ENCODE measurements at regions not wholly inside any gene's neighbourhood (a gene's known extent, or its start where the extent isn't known, plus 50 kb on each side); places are given as distances from the start of the nearest gene placed in this dataset.

DNA sequence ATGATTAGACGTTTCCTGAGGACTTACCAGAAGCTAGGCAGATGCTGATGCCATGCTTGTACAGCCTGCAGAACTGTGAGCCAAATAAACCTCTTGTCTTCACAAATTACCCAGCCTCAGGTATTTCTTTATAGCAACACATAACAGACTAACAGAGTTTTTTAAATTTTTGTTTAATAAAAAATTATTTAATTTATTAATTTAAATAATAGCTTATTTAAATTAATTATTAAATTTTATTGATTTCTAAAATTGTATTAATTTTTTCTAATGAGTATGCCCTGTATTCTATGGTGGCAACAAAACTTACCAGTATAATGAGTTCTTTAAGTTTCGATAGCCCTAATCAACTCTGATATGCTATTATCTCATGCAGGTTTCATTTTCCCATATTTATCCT is 259.8 kb downstream of the IKZF2 start:
- TF ChIP-seq, protein P1, sequence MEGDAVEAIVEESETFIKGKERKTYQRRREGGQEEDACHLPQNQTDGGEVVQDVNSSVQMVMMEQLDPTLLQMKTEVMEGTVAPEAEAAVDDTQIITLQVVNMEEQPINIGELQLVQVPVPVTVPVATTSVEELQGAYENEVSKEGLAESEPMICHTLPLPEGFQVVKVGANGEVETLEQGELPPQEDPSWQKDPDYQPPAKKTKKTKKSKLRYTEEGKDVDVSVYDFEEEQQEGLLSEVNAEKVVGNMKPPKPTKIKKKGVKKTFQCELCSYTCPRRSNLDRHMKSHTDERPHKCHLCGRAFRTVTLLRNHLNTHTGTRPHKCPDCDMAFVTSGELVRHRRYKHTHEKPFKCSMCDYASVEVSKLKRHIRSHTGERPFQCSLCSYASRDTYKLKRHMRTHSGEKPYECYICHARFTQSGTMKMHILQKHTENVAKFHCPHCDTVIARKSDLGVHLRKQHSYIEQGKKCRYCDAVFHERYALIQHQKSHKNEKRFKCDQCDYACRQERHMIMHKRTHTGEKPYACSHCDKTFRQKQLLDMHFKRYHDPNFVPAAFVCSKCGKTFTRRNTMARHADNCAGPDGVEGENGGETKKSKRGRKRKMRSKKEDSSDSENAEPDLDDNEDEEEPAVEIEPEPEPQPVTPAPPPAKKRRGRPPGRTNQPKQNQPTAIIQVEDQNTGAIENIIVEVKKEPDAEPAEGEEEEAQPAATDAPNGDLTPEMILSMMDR (conservative IDR thresholded peaks at IDR 0.05; ENCODE audit: low read depth, low read length), result no peak
- no peak for TF ChIP-seq EZH2 (IDR thresholded peaks at IDR 0.05; ENCODE audit: borderline replicate concordance, low read depth, low read length, poor library complexity, severe bottlenecking)

Data from A673 (cell line).